Liver (tissue), 3 donors: ENCODE measurements at regions not wholly inside any gene's neighbourhood (a gene's known extent, or its start where the extent isn't known, plus 50 kb on each side); places are given as distances from the start of the nearest gene placed in this dataset.

Experiments used
- EGR1 ChIP-seq, 2 donors: IDR thresholded peaks; 2 replicates each; pipeline ENCODE4 v1.6.1; 2016 to 2018; ENCODE audit warnings: antibody characterized with exemption in 2 of 2, low read depth in 2 of 2
- GABPA ChIP-seq, 2 donors: IDR thresholded peaks in 1 of 2; conservative IDR thresholded peaks in 1 of 2; 2 replicates each; pipeline ENCODE4 v1.6.1; 2016; ENCODE audit warnings: antibody characterized with exemption in 2 of 2, mild to moderate bottlenecking in 1 of 2, moderate library complexity in 1 of 2
- JUND ChIP-seq, 2 donors: IDR thresholded peaks; 2 replicates each; pipeline ENCODE4 v1.6.1; 2016; ENCODE audit warnings: antibody characterized with exemption in 2 of 2
- REST ChIP-seq: IDR thresholded peaks from 2 replicates; pipeline ENCODE4 v1.6.1; 2016; ENCODE audit warnings: antibody characterized with exemption, mild to moderate bottlenecking
- SP1 ChIP-seq: IDR thresholded peaks from 2 replicates; pipeline ENCODE4 v1.6.1; 2018; ENCODE audit warnings: antibody characterized with exemption, mild to moderate bottlenecking
- YY1 ChIP-seq: IDR thresholded peaks from 2 replicates; pipeline ENCODE4 v1.6.1; 2016; ENCODE audit warnings: antibody characterized with exemption, mild to moderate bottlenecking
- TF ChIP-seq, protein P1 (sequence below): fragments of 150-350 bp; IDR thresholded peaks from 2 replicates; pipeline ENCODE4 v1.5.1; 2017; ENCODE audit warnings: improper control_type of control experiment, low read depth, low read length; ENCODE audit not compliant: missing input control
- TF ChIP-seq, protein P2 (sequence below): IDR thresholded peaks from 2 replicates; pipeline ENCODE4 v1.6.1; 2016; ENCODE audit warnings: antibody characterized with exemption
- donor health status: healthy.
- donor health status: healthy.

DNA sequence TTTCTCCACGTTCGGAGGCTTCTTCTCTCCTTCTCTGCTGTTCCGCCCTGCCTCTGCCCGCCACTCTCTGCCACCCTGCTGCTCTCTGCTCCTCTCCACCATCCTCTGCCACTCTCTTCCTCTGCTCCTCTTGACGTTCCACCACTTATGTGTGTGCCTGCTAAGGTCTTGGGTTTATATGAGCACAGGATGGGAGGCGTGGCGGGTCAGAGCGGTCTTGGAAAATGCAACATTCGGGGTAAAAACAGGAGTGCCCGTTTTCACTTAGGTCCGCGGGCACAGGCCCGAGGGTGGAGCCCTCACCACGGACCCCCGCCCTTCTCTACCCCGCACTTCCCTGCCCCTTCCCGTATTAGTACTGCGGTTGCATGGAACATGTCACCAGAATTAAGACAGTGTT, 114.4 kb upstream of the FBXL7 start:
- TF ChIP-seq, protein P1, sequence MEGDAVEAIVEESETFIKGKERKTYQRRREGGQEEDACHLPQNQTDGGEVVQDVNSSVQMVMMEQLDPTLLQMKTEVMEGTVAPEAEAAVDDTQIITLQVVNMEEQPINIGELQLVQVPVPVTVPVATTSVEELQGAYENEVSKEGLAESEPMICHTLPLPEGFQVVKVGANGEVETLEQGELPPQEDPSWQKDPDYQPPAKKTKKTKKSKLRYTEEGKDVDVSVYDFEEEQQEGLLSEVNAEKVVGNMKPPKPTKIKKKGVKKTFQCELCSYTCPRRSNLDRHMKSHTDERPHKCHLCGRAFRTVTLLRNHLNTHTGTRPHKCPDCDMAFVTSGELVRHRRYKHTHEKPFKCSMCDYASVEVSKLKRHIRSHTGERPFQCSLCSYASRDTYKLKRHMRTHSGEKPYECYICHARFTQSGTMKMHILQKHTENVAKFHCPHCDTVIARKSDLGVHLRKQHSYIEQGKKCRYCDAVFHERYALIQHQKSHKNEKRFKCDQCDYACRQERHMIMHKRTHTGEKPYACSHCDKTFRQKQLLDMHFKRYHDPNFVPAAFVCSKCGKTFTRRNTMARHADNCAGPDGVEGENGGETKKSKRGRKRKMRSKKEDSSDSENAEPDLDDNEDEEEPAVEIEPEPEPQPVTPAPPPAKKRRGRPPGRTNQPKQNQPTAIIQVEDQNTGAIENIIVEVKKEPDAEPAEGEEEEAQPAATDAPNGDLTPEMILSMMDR = no peak
- no peak for TF ChIP-seq SP1
- no peak for TF ChIP-seq GABPA (IDR thresholded peaks at IDR 0.05 in 1 of 2, conservative IDR thresholded peaks at IDR 0.05 in 1 of 2)
- TF ChIP-seq, protein P2, sequence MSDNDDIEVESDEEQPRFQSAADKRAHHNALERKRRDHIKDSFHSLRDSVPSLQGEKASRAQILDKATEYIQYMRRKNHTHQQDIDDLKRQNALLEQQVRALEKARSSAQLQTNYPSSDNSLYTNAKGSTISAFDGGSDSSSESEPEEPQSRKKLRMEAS = no peak
- TF ChIP-seq REST = no peak
- TF ChIP-seq YY1 = no peak
- TF ChIP-seq EGR1 (IDR thresholded peaks at IDR 0.05; ENCODE audit: low read depth in 2 of 2) = no peak
- TF ChIP-seq JUND (IDR thresholded peaks at IDR 0.05) = no peak
